ENCODE measurements at regions not wholly inside any gene's neighbourhood (a gene's known extent, or its start where the extent isn't known, plus 50 kb on each side); places are given as distances from the start of the nearest gene placed in this dataset.

DNA sequence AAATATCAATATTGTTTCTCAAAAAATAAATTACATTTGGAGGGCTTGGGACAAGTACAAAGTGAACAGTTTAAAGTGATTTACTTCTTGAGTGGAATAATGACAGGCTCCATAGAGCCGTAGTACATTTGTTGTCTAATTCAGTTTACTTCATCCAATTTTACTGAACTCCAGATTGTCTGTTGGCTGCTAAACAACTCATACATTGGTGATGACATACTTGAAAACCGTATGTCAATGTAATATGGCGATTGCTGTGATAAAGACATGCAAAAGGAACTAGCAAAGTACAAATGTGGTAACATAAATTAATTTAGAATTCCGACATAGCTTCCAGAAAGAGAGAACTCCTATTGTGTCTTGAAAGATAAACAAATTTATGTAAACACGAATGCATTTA lies 1197.5 kb upstream of the CDH18 start:
- intact Hi-C loops (cut with DNase I; ENCODE audit: low total_unique reads) = no loop called here
- Histone ChIP-seq H3K27me3 (no peaks in the 10 kb centered on the region), H3K9me3 (no peaks in the 10 kb centered on the region), H3K27ac (no peak overlapping the region), H3K36me3 (no peaks in the 10 kb centered on the region), H3K4me1 (peaks cover 0 to 16% (median 0%) of the 10 kb centered on the region in 4 donors), H3K4me3 (no peak overlapping the region)
- no peak for TF ChIP-seq CTCF (IDR thresholded peaks at IDR 0.05)
- no peak for DNase-seq

DNA sequence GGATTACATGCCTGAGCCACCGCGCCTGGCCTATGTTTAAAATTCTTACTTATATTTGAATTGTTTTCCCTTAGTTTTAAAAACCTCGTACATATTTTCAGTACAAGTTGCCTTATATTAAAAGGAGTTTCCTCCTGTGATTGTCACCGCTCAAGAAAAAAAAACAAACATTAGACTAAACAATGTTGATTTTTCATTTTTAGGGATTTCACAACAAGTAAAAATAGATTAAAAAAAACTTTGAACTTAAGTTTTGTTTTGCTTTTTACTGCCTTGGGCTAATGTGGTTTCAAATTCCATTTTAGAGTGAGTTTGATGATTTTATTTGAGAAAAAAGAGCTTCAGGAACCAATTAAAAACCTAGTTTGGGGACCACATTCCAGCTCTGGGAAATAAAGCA lies 1196.6 kb upstream of the CDH18 start:
- Histone ChIP-seq H3K27me3 (no peaks in the 10 kb centered on the region), H3K9me3 (no peaks in the 10 kb centered on the region), H3K4me1 (peaks cover 0 to 16% (median 0%) of the 10 kb centered on the region in 4 donors), H3K36me3 (no peaks in the 10 kb centered on the region), H3K4me3 (no peak overlapping the region), H3K27ac (peak overlapping the region in 1 of 2 donors; percentile 40)
- no peak for DNase-seq
- no peak for TF ChIP-seq CTCF (IDR thresholded peaks at IDR 0.05)
- intact Hi-C loops (cut with DNase I; ENCODE audit: low total_unique reads) = no loop called here

DNA sequence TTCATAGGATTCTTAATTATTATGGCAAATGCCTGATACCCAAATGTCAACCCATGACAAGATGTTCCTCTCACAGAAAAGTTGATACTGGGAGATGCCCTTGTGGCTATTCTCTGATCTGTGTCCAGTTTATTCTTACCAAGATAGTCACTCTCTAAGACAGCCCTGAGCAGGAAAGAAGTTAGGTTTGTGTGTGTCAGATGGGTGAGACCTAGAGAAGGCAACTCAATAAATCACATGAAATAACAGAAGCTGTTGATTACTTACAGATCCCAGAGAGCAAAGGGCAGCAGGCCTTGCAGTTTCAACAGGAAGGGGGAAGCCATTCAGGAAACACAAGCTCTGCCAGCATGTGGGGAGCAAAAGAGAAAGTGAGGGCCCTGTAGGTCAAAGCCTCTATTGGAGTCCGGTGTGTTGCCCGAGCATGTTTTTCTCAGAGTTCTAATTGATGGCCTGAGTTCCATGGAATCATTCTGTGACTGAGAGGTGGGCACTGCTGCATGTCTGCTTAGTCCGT lies 1193.7 kb upstream of the CDH18 start:
- H3K27me3 ChIP-seq = no peaks in the 10 kb centered on the region
- no peaks in the 10 kb centered on the region for H3K9me3 ChIP-seq
- H3K4me3 ChIP-seq = no peak overlapping the region
- no peak overlapping the region for H3K27ac ChIP-seq
- intact Hi-C loops (cut with DNase I; ENCODE audit: low total_unique reads) = no loop called here
- no peaks in the 10 kb centered on the region for H3K36me3 ChIP-seq
- peaks cover 0 to 16% (median 0%) of the 10 kb centered on the region in 4 donors for H3K4me1 ChIP-seq
- no peak for DNase-seq
- TF ChIP-seq CTCF (IDR thresholded peaks at IDR 0.05) = no peak

DNA sequence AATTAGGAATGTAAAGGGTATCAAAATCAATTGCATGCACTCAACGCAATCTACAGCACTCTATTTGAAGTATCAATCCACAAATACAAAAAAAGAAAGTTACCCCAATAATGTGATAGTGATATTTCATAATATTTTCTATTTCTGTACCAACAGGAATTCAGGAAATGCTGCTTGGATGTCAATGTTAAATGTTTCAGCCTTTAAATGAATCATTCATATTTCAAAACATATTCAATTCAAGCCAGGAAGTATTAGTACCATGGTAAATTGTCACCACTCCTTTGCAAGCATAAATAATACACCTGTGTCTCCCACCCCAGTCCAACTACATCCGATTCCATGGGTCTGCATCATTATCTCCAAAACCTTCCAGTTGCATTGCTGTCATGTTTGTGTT lies 1185.5 kb upstream of the CDH18 start:
- no peak for DNase-seq
- Histone ChIP-seq H3K4me3 (no peak overlapping the region), H3K27me3 (no peaks in the 10 kb centered on the region), H3K4me1 (peaks cover 0 to 6% (median 0%) of the 10 kb centered on the region in 4 donors), H3K36me3 (no peaks in the 10 kb centered on the region), H3K9me3 (no peaks in the 10 kb centered on the region), H3K27ac (no peak overlapping the region)
- intact Hi-C loops (cut with DNase I; ENCODE audit: low total_unique reads) = no loop called here
- no peak for TF ChIP-seq CTCF (IDR thresholded peaks at IDR 0.05)

- no peak for DNase-seq
- H3K27ac ChIP-seq = no peak overlapping the region
- peaks cover 0 to 6% (median 0%) of the 10 kb centered on the region in 4 donors for H3K4me1 ChIP-seq
- no peak for TF ChIP-seq CTCF (IDR thresholded peaks at IDR 0.05)
- no peaks in the 10 kb centered on the region for H3K36me3 ChIP-seq
- H3K27me3 ChIP-seq = no peaks in the 10 kb centered on the region
- no peaks in the 10 kb centered on the region for H3K9me3 ChIP-seq
- no peak overlapping the region for H3K4me3 ChIP-seq
- intact Hi-C loops (cut with DNase I; ENCODE audit: low total_unique reads) = no loop called here
These were observed 1185.0 kb upstream of the CDH18 start for GRCh38 chr5:21173036-21173435.

- H3K36me3 ChIP-seq = no peaks in the 10 kb centered on the region
- peaks cover 0 to 6% (median 0%) of the 10 kb centered on the region in 4 donors for H3K4me1 ChIP-seq
- H3K27ac ChIP-seq = no peak overlapping the region
- H3K9me3 ChIP-seq = no peaks in the 10 kb centered on the region
- no peak overlapping the region for H3K4me3 ChIP-seq
- no peak for DNase-seq
- intact Hi-C loops (cut with DNase I; ENCODE audit: low total_unique reads) = no loop called here
- no peak for TF ChIP-seq CTCF (IDR thresholded peaks at IDR 0.05)
- H3K27me3 ChIP-seq = no peaks in the 10 kb centered on the region
These were observed 1183.0 kb upstream of the CDH18 start for GRCh38 chr5:21171038-21171437.

Data from tibial artery (tissue), 4 donors.